ENCODE measurements at regions not wholly inside any gene's neighbourhood (a gene's known extent, or its start where the extent isn't known, plus 50 kb on each side); places are given as distances from the start of the nearest gene placed in this dataset.

DNA sequence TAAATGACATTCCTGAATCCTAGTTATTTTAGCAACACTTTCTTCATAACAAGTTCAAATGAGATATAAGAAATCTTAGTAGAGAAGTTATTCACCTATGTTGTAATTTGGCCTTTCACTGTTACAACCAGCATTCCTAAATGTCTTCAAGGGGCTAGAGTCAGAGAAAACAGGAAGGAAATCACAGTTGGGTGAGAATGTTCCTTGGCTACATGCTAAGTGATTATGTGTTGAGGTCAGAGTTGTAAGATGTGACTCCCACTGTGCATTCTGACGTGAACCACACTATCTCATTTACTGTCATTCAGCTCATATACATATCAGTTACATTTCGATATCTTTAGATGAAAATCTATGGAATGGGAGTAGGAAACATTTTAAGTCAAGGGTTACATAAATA lies 51.0 kb upstream of the MLIP start:
- no peak for TF ChIP-seq CTCF (IDR thresholded peaks at IDR 0.05)
- no peak for TF ChIP-seq POLR2AphosphoS5 (IDR thresholded peaks at IDR 0.05)
- TF ChIP-seq POLR2A (IDR thresholded peaks at IDR 0.05), result no peak

All from prostate gland (tissue), 2 donors.